SU-DHL-6 (cell line): ENCODE measurements at regions not wholly inside any gene's neighbourhood (a gene's known extent, or its start where the extent isn't known, plus 50 kb on each side); places are given as distances from the start of the nearest gene placed in this dataset.

Experiments
- H2AFZ ChIP-seq: fragments of 200-600 bp; sonication (generic); 2 replicates; pipeline ENCODE4 v1.6.1; 2014; ENCODE audit warnings: low read depth, mild to moderate bottlenecking, moderate library complexity, mixed read lengths, antibody characterized with exemption, low read length; ENCODE audit not compliant: severe bottlenecking
- H3F3A ChIP-seq: fragments of 200-600 bp; shearing (Covaris generic); 2 replicates; pipeline ENCODE4 v1.6.0; 2016; ENCODE audit warnings: antibody characterized with exemption, mild to moderate bottlenecking; ENCODE audit not compliant: insufficient read depth
- H3K27ac ChIP-seq: fragments of 200-600 bp; sonication (generic); 2 replicates; pipeline ENCODE4 v1.5.1; 2016; ENCODE audit warnings: low read depth, mild to moderate bottlenecking, low read length, moderate library complexity, mixed read lengths
- H3K27me3 ChIP-seq: fragments of 200-600 bp; sonication (generic), shearing (Covaris generic); 2 replicates; pipeline ENCODE4 v1.6.0; 2014; ENCODE audit warnings: mild to moderate bottlenecking, low read length
- H3K36me3 ChIP-seq: fragments of 200-600 bp; sonication (generic); 2 replicates; pipeline ENCODE4 v1.6.1; 2014; ENCODE audit warnings: mild to moderate bottlenecking, low read length, mixed read lengths
- H3K4me2 ChIP-seq: fragments of 300-600, 200-600 bp; shearing (Covaris generic), sonication (generic); 2 replicates; pipeline ENCODE4 v1.6.0; 2014; ENCODE audit warnings: low read length, low read depth, mild to moderate bottlenecking; ENCODE audit not compliant: poor library complexity, severe bottlenecking
- H3K4me3 ChIP-seq: fragments of 200-600 bp; sonication (generic); 2 replicates; pipeline ENCODE4 v1.5.1; 2014; ENCODE audit warnings: antibody characterized with exemption, low read length, mild to moderate bottlenecking, mixed read lengths; ENCODE audit not compliant: insufficient read depth, poor library complexity, severe bottlenecking
- H3K79me2 ChIP-seq: fragments of 200-600 bp; sonication (generic); 2 replicates; pipeline ENCODE4 v1.6.1; 2014; ENCODE audit warnings: mild to moderate bottlenecking, low read length, moderate library complexity; ENCODE audit not compliant: insufficient read depth
- H3K9ac ChIP-seq: fragments of 200-600 bp; sonication (generic); 2 replicates; pipeline ENCODE4 v1.7.0; 2014; ENCODE audit warnings: mild to moderate bottlenecking, low read length
- H3K9me2 ChIP-seq: fragments of 200-600 bp; sonication (generic); replicated peaks from 2 replicates; pipeline ENCODE4 v1.6.1; 2014; ENCODE audit warnings: low read length; ENCODE audit not compliant: insufficient read depth
- H3K9me3 ChIP-seq: fragments of 200-600 bp; sonication (generic); 2 replicates; pipeline ENCODE4 v1.6.1; 2014; ENCODE audit warnings: low read length, mixed read lengths; ENCODE audit not compliant: insufficient read depth
- H4K20me1 ChIP-seq: fragments of 200-600 bp; sonication (generic); 2 replicates; pipeline ENCODE4 v1.6.1; 2014; ENCODE audit warnings: low read depth, mild to moderate bottlenecking, antibody characterized with exemption, low read length, moderate library complexity, mixed read lengths
- EZH2phosphoT487 ChIP-seq: fragments of 200-600 bp; sonication (generic), shearing (Covaris generic); conservative IDR thresholded peaks from 2 replicates; pipeline ENCODE4 v1.6.1; 2018; ENCODE audit warnings: mild to moderate bottlenecking, antibody characterized with exemption, low read length, moderate library complexity, mixed read lengths
- TF ChIP-seq, protein P1 (sequence below): fragments of 200-600 bp; sonication (generic); IDR thresholded peaks from one replicate; pipeline ENCODE4 v1.5.1; 2017; ENCODE audit warnings: antibody characterized with exemption, mild to moderate bottlenecking, low read length, moderate library complexity; ENCODE audit not compliant: insufficient read depth, poor library complexity, severe bottlenecking

DNA sequence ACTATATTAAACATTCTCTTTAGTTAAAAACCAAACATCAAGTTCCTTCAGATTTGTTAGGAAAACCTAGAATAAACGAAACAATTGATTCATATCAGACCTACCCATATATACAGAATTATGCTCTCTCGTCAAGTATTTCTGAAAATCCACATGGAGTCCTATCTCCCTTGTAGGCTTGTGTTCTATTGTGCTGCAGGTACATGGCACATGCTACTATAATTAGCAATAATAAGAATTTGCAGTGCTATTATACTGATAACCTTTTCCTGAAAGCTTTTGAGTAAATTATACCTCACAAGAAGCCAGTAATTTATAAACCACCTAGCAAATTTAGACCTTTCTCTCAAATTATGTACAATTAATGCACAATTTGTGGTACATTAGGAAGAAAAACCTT lies 158.6 kb upstream of the STK17B start:
- H3K9me3 ChIP-seq: no peaks in the 10 kb centered on the region
- H3K79me2 ChIP-seq: no peaks in the 10 kb centered on the region
- no peak overlapping the region for H3K4me2 ChIP-seq
- no peak for TF ChIP-seq EZH2phosphoT487
- TF ChIP-seq, protein P1, sequence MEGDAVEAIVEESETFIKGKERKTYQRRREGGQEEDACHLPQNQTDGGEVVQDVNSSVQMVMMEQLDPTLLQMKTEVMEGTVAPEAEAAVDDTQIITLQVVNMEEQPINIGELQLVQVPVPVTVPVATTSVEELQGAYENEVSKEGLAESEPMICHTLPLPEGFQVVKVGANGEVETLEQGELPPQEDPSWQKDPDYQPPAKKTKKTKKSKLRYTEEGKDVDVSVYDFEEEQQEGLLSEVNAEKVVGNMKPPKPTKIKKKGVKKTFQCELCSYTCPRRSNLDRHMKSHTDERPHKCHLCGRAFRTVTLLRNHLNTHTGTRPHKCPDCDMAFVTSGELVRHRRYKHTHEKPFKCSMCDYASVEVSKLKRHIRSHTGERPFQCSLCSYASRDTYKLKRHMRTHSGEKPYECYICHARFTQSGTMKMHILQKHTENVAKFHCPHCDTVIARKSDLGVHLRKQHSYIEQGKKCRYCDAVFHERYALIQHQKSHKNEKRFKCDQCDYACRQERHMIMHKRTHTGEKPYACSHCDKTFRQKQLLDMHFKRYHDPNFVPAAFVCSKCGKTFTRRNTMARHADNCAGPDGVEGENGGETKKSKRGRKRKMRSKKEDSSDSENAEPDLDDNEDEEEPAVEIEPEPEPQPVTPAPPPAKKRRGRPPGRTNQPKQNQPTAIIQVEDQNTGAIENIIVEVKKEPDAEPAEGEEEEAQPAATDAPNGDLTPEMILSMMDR: no peak
- no peaks in the 10 kb centered on the region for H4K20me1 ChIP-seq
- no peaks in the 10 kb centered on the region for H3F3A ChIP-seq
- H3K27me3 ChIP-seq: no peaks in the 10 kb centered on the region
- no peaks in the 10 kb centered on the region for H3K36me3 ChIP-seq
- no peak overlapping the region for H3K4me3 ChIP-seq
- H3K9me2 ChIP-seq: no peaks in the 10 kb centered on the region
- no peak overlapping the region for H3K9ac ChIP-seq
- H3K27ac ChIP-seq: no peak overlapping the region
- no peak overlapping the region for H2AFZ ChIP-seq

DNA sequence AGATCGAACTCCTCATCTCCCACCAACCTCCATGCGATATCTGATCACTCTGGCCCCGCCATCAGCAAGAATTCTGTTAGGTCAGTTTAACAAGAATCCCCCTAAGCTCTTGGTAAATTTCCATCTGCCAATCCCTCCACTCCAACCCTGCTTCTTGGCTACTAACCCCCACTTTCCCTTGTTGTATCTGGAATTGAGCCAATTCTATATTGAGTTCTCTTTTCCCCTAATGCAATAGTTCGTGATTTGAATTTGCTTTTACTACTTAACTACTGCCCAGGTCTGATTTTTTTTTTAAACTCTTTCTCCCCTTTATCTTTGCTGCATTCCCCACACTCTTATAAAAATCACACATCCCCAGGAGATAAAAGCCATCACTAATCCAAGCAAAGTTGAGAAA lies 159.3 kb upstream of the STK17B start:
- Histone ChIP-seq H3K9me3 (no peaks in the 10 kb centered on the region), H3K79me2 (no peaks in the 10 kb centered on the region), H3K36me3 (no peaks in the 10 kb centered on the region), H3K27ac (no peak overlapping the region), H3K4me3 (no peak overlapping the region), H3K27me3 (no peaks in the 10 kb centered on the region), H4K20me1 (no peaks in the 10 kb centered on the region), H3K9ac (no peak overlapping the region), H3K4me2 (no peak overlapping the region), H3F3A (no peaks in the 10 kb centered on the region), H3K9me2 (no peaks in the 10 kb centered on the region), H2AFZ (no peak overlapping the region)
- TF ChIP-seq, protein P1: no peak
- TF ChIP-seq EZH2phosphoT487: no peak

DNA sequence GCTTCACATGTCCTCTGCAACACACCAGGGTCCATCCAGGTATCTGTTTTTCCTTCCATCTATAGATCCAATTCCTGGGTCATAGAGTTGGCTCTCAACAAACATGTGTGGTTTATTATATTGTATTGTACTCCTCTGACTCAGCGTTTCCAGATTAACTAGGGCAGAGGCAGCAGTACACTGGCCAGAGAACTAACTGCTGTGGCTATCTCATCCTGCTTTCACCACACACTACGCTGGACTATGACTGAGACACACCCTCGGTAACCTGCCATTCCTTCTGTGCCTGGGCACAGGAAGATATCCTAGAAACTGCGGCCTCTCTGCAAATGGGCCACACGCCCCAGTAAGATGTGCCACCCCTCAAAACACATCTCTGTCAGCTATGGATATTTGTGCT lies 159.8 kb upstream of the STK17B start:
- H3K27me3 ChIP-seq: no peaks in the 10 kb centered on the region
- no peak overlapping the region for H3K4me2 ChIP-seq
- no peak for TF ChIP-seq EZH2phosphoT487
- TF ChIP-seq, protein P1: no peak
- H3F3A ChIP-seq: no peaks in the 10 kb centered on the region
- no peak overlapping the region for H3K27ac ChIP-seq
- no peaks in the 10 kb centered on the region for H4K20me1 ChIP-seq
- H3K4me3 ChIP-seq: no peak overlapping the region
- no peak overlapping the region for H2AFZ ChIP-seq
- no peaks in the 10 kb centered on the region for H3K9me3 ChIP-seq
- no peaks in the 10 kb centered on the region for H3K79me2 ChIP-seq
- H3K9me2 ChIP-seq: no peaks in the 10 kb centered on the region
- H3K36me3 ChIP-seq: no peaks in the 10 kb centered on the region
- H3K9ac ChIP-seq: no peak overlapping the region

DNA sequence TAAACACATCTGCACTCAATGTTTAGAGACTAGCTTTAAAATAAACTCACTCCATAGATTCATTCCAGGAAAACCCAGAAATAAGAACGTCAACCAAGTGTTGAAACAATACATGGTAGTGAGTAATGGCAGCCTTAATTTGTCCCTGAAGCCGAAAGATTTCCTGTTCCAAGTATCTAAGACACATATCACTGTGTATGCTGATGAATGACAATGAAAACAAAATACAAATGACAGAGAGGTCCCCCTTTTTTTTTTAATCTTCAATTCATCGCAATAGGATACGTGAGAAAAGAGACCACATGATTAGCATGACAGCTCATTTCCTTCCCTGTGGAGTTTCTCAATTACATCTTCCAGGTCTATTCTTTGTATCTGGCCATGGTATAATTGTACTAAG lies 160.5 kb upstream of the STK17B start:
- Histone ChIP-seq H3K27ac (no peak overlapping the region), H4K20me1 (no peaks in the 10 kb centered on the region), H3K79me2 (no peaks in the 10 kb centered on the region), H3K36me3 (no peaks in the 10 kb centered on the region), H3F3A (no peaks in the 10 kb centered on the region), H3K9me2 (no peaks in the 10 kb centered on the region), H3K4me3 (no peak overlapping the region), H3K9ac (no peak overlapping the region), H3K27me3 (no peaks in the 10 kb centered on the region), H2AFZ (no peak overlapping the region), H3K4me2 (no peak overlapping the region), H3K9me3 (no peaks in the 10 kb centered on the region)
- TF ChIP-seq EZH2phosphoT487: no peak
- TF ChIP-seq, protein P1: no peak
